ENCODE measurements at regions not wholly inside any gene's neighbourhood (a gene's known extent, or its start where the extent isn't known, plus 50 kb on each side); places are given as distances from the start of the nearest gene placed in this dataset.

- Histone ChIP-seq H3K4me3 (ENCODE audit: low read depth in 2 of 2, low read length in 2 of 2) (no peak overlapping the region), H3K9me3 (ENCODE audit: control insufficient read depth, insufficient read depth, low read depth, low read length) (no peaks in the 10 kb centered on the region), H3K4me1 (ENCODE audit: control insufficient read depth, insufficient read depth, low read length) (no peaks in the 10 kb centered on the region), H3K36me3 (ENCODE audit: control insufficient read depth, insufficient read depth, low read length) (no peaks in the 10 kb centered on the region), H3K27ac (ENCODE audit: low read length) (no peak overlapping the region), H3K27me3 (ENCODE audit: control insufficient read depth, insufficient read depth, low read length) (no peaks in the 10 kb centered on the region)
- intact Hi-C loops (cut with micrococcal nuclease; ENCODE audit: unreplicated experiment) (no loop called here), in situ Hi-C loops (cut with HindIII; ENCODE audit: low pct_unique_long_range_greater_than_20kb, low sequenced_read_pairs) (no loop called here)
- BruUV-seq (replicated peaks): no TSS peak
- DNase-seq (ENCODE audit: low read depth, low spot score): no peak
- ATAC-seq: no peak
- TF ChIP-seq POLR2AphosphoS5 (IDR thresholded peaks at IDR 0.05; ENCODE audit: low read depth, low read length) (no peak), CTCF (IDR thresholded peaks at IDR 0.05) (no peak), SIN3A (IDR thresholded peaks at IDR 0.05; ENCODE audit: borderline replicate concordance, insufficient read depth, low read depth, low read length) (no peak), TCF7L2 (IDR thresholded peaks at IDR 0.05; ENCODE audit: low read depth, low read length) (no peak), REST (IDR thresholded peaks at IDR 0.05; ENCODE audit: insufficient read depth in 1 of 2, low read depth in 2 of 2, low read length in 1 of 2) (no peak)
- ChIA-PET CTCF (no interaction called here), POLR2A (no interaction called here)
These were observed 563.8 kb downstream of the NUF2 start for GRCh38 chr1:163885510-163885909.

GRCh38 chr1:163896001-163896400 is 574.2 kb downstream of the NUF2 start:
- POLR2A ChIA-PET: no interaction called here

More at GRCh38 chr1:163896001-163896400, 574.2 kb downstream of the NUF2 start:
- intact Hi-C loops (cut with micrococcal nuclease; ENCODE audit: unreplicated experiment) (no loop called here), in situ Hi-C loops (cut with HindIII; ENCODE audit: low pct_unique_long_range_greater_than_20kb, low sequenced_read_pairs) (no loop called here)
- CTCF ChIA-PET: no interaction called here
- Histone ChIP-seq H3K27me3 (ENCODE audit: control insufficient read depth, insufficient read depth, low read length) (no peaks in the 10 kb centered on the region), H3K9me3 (ENCODE audit: control insufficient read depth, insufficient read depth, low read depth, low read length) (no peaks in the 10 kb centered on the region), H3K4me3 (ENCODE audit: low read depth in 2 of 2, low read length in 2 of 2) (no peak overlapping the region), H3K27ac (ENCODE audit: low read length) (no peak overlapping the region), H3K36me3 (ENCODE audit: control insufficient read depth, insufficient read depth, low read length) (no peaks in the 10 kb centered on the region), H3K4me1 (ENCODE audit: control insufficient read depth, insufficient read depth, low read length) (no peaks in the 10 kb centered on the region)
- TF ChIP-seq SIN3A (IDR thresholded peaks at IDR 0.05; ENCODE audit: borderline replicate concordance, insufficient read depth, low read depth, low read length): no peak
- TF ChIP-seq REST (IDR thresholded peaks at IDR 0.05; ENCODE audit: insufficient read depth in 1 of 2, low read depth in 2 of 2, low read length in 1 of 2): no peak
- no peak for TF ChIP-seq TCF7L2 (IDR thresholded peaks at IDR 0.05; ENCODE audit: low read depth, low read length)
- TF ChIP-seq CTCF (IDR thresholded peaks at IDR 0.05): no peak
- no peak for TF ChIP-seq POLR2AphosphoS5 (IDR thresholded peaks at IDR 0.05; ENCODE audit: low read depth, low read length)
- DNase-seq (ENCODE audit: low read depth, low spot score) (no peak), ATAC-seq (no peak)
- BruUV-seq (replicated peaks): no TSS peak
